ENCODE measurements at regions not wholly inside any gene's neighbourhood (a gene's known extent, or its start where the extent isn't known, plus 50 kb on each side); places are given as distances from the start of the nearest gene placed in this dataset.
A peak's percentile ranks its signal among the peaks of the same experiment; 100 is the strongest.

- DNase-seq (ENCODE audit: low read depth, low spot score) = no peak
These were observed 53.3 kb downstream of the FOXD1 start for GRCh38 chr5:73395256-73395655.

GRCh38 chr5:73394610-73395009 lies 54.0 kb downstream of the FOXD1 start:
- no peak for DNase-seq (ENCODE audit: low read depth, low spot score)

GRCh38 chr5:73393611-73394489 lies 54.7 kb downstream of the FOXD1 start:
- DNase-seq (ENCODE audit: low read depth, low spot score) = peak; percentile 72

DNA sequence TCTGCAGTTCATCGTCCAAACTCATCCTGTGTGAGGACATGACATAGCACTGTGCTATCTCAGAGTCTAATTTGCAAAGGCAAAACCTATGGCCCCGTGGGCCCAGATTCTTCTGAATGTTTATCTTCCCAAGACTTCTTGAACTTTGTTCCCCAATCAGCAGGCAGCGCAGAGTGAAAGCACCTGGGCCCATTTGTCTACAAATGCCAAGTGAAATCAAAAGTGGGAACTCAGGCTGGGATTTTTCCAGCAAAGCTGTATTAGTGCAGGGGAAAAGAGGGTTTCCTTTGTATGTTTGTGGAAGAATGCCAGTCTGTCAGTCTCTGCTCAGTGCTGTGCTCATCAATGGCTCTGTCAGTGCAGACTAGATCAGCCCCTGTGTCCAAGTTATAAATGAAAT lies 55.8 kb downstream of the FOXD1 start:
- DNase-seq (ENCODE audit: low read depth, low spot score) = no peak

- DNase-seq (ENCODE audit: low read depth, low spot score) = no peak
These were observed 57.1 kb downstream of the FOXD1 start for GRCh38 chr5:73391441-73391881.

GRCh38 chr5:73390972-73391371 lies 57.6 kb downstream of the FOXD1 start:
- DNase-seq (ENCODE audit: low read depth, low spot score) = no peak

DNA sequence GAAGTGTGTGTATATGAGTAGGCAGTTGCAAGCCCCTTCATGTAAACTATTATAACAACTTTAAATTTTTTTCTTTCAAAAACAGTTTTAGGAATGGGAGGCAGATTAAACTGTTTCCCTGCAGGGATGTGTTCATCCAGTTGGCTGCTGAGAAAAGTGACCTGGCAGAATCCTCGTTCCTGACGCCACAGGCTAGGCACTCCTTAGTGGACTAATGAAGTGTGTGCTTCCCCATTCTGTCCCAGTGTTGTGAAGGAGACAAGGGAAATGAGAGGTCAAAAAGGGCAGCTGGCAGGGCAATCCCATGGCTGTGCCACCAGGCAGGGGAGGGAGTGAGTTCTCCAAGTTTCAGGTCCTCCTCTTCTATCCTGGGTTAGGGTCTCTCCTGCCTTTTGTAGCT lies 59.8 kb downstream of the FOXD1 start:
- DNase-seq (ENCODE audit: low read depth, low spot score) = no peak

GRCh38 chr5:73388306-73388684 lies 60.3 kb downstream of the FOXD1 start:
- no peak for DNase-seq (ENCODE audit: low read depth, low spot score)

- DNase-seq (ENCODE audit: low read depth, low spot score) = no peak
These were observed 60.8 kb downstream of the FOXD1 start for GRCh38 chr5:73387601-73388305.

- DNase-seq (ENCODE audit: low read depth, low spot score) = no peak
These were observed 61.4 kb downstream of the FOXD1 start for GRCh38 chr5:73387149-73387591.

DNA sequence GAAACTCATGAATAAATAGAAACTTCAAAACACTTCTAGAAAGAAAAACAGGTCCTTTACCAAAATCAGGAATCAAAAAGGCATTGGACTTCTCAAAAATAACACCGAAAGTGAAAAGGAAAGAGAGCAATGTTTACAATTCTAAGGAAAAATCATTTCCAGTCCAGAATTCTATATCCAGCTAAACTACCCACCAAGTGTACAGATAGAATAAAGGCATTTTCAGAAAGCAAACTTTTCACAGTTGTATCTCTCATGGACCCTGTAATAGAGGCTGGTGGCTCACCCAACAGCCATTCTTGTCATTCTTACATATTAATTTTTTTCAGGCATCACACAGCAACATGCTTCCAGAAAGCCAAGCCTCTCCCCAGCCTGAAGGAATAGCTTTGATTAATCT lies 63.7 kb downstream of the FOXD1 start:
- DNase-seq (ENCODE audit: low read depth, low spot score) = no peak

DNA sequence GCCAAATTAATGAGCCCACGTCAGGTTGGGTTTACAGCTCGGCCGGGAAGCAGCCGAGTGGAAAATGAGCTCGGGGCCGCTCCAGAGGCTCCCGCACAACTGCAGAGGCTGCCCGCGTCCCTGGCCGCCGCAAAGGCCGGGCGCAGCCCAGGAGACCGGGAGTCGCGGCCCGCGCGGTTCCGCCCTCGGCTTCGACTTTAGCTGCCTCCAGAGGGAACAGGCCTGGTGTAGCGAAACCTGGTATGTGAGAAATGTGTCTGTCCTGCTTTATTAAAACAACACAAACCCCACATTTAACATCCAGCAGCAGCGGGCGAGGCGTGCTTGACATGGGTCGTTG lies 66.2 kb downstream of the FOXD1 start:
- DNase-seq (ENCODE audit: low read depth, low spot score) = no peak

DNA sequence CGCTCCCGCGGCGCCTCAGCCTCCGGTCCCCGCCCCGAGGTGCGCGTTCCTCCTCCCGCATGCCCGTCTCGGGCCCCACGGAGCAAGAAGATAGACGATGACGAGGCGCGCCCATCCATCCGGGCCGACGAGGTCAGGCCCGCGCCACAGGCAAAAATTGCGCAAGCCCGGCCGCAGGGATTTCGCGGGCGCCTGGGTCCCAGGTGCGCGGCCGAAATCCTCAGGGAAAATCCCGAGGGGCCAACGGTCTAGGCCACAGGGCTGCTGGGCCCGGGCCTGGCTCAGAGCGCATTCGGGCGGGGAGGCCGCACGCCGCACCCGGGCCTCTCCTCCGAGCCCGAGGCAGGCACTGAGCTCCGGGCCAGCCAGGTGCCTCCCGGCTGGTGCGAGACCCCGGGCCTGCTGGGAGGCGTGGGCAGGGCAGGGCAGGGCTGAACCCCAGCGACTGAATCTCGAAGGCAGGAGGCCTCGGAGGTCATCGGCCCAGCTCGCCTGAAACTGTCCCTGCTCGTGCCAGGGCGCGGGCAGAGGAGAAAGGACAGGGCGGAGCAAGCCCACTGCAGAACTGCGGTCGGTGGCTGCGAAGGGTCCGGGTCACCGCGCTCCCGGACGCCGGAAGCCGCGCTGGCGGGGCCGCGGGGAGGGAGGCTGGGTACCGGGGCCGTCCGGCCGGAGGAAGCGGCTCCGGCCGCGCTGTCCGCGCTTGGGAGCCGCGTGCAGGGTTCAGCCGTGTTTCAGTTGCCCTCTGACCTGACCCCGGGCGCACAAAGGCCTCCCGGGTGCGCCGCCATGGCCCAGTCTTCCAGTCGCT lies 66.8 kb downstream of the FOXD1 start:
- no peak for DNase-seq (ENCODE audit: low read depth, low spot score)

- no peak for DNase-seq (ENCODE audit: low read depth, low spot score)
These were observed 67.6 kb downstream of the FOXD1 start for GRCh38 chr5:73380710-73381589.

- no peak for DNase-seq (ENCODE audit: low read depth, low spot score)
These were observed 68.5 kb downstream of the FOXD1 start for GRCh38 chr5:73380041-73380440.

DNA sequence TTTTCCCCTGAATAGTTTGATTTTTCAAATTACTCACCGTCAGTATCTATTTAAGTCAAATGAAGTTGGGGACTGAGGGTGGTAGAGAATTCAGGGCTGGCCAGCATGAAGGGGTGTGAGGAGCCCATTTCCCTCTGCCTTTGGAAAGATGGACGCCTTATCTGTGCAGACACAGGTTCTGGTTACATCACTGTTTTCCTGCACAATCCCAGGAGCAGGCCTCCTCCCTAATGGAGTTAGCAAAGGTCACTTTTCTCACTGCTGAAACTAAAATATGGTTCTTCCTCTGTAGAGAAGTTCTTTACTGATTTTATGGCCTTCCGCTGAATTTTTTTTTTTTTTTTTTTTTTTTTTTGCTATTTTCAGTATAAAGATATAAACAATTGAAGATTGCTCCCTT lies 69.1 kb downstream of the FOXD1 start:
- DNase-seq (ENCODE audit: low read depth, low spot score) = no peak

- no peak for DNase-seq (ENCODE audit: low read depth, low spot score)
These were observed 69.8 kb downstream of the FOXD1 start for GRCh38 chr5:73378765-73379164.

DNA sequence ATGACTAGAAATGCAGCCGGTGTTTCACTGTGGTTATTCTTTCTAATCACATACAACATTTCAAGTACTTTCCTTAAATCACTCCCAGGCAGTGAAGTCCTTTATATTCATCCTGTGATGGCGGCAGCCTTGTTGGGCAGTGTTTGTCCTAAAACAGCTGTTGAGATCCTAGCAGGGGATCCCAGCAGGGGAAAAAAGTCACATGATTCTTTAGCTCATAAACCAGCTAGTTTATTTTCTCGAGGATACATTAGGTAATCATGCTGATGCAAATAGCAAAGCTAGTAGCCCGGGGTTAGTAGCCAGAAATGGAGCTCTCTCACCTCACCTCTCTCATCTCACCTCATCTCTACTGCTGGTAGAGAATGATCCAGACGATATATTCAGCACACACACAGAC lies 70.5 kb downstream of the FOXD1 start:
- peak; percentile 86 for DNase-seq (ENCODE audit: low read depth, low spot score)

DNA sequence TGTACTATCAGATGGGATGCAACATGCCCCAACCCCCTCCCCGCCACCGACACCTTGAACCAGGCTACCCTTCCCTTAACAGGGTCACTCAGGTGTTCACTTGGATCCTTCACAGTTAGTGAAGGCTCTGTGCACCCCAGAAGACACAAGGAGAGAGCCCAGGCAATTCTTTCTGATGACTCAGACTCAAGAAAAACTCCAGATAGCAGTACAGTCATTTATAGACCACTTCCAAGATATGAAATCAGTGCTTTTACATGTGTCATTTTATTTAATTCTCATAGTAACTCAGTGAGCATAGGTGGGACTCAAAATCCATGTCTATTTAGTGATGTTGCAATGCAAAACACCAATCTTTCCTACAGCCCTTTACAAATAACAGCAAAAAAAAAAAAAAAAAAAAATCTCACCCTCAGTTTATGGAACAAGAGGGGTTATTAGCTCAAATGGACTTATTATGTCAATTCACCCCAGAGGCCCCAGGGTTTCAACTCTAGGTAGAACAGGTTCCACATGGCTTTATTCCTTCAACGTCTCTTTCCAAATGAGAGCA lies 71.9 kb downstream of the FOXD1 start:
- DNase-seq (ENCODE audit: low read depth, low spot score) = no peak

DNA sequence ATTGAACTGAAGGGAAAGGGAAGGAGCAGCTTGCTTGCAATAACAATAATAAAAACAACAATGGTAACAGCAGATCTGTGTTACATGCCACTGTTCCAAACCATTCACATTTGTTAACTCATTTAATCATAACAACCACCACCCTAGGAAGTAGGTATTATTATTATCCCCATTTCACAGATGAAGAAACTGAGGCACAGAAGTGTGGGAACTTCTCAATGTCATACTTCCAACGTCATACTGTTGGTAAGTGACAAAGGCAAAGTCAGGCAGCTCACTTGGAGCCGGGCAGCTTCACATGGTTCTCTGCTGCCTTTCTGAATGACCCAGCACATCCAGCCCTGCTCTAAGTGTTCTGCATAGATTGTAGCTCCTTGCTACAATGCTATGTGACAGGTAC lies 72.6 kb downstream of the FOXD1 start:
- no peak for DNase-seq (ENCODE audit: low read depth, low spot score)

DNA sequence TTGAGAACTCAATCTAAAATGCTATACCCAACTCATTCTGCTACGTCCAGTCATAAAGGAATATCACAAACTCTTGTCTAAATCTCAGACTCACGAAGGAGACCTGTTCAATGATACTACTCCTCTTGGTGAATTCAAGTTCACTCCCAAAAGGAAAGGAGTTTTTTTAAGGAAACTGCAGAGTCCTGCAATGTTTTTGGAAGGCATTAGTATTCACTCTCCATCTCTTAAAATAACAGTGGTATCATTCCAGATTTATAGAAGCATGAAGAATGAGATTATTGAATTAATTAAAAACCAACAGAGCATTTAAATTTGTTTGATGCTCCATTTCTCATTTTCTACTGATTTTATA lies 73.4 kb downstream of the FOXD1 start:
- no peak for DNase-seq (ENCODE audit: low read depth, low spot score)
